CMK (cell line): ENCODE measurements at regions not wholly inside any gene's neighbourhood (a gene's known extent, or its start where the extent isn't known, plus 50 kb on each side); places are given as distances from the start of the nearest gene placed in this dataset.

Experiments
- DNase-seq: peaks from one replicate; pipeline ENCODE4 v3.0.0-alpha.2; 2010; ENCODE audit warnings: low read depth

GRCh38 chr6:82013561-82014530 lies 233.7 kb downstream of the IBTK start:
- DNase-seq, result no peak

GRCh38 chr6:82006027-82006738 lies 241.4 kb downstream of the IBTK start:
- no peak for DNase-seq

- DNase-seq, result no peak
Measured at GRCh38 chr6:82000551-82000950, 247.0 kb downstream of the IBTK start.

GRCh38 chr6:81999826-82000225 lies 247.3 kb upstream of the TENT5A start:
- no peak for DNase-seq

- no peak for DNase-seq
Measured at GRCh38 chr6:81999270-81999669, 246.8 kb upstream of the TENT5A start.

- DNase-seq, result no peak
Measured at GRCh38 chr6:81998432-81998831, 246.0 kb upstream of the TENT5A start.

- DNase-seq, result no peak
Measured at GRCh38 chr6:81997090-81997926, 244.8 kb upstream of the TENT5A start.

GRCh38 chr6:81996414-81996813 lies 243.9 kb upstream of the TENT5A start:
- no peak for DNase-seq

- DNase-seq, result no peak
Measured at GRCh38 chr6:81995548-81996289, 243.2 kb upstream of the TENT5A start.

GRCh38 chr6:81988871-81989270 lies 236.4 kb upstream of the TENT5A start:
- DNase-seq, result no peak

GRCh38 chr6:81988446-81988845 lies 236.0 kb upstream of the TENT5A start:
- DNase-seq, result no peak

GRCh38 chr6:81987293-81987692 lies 234.8 kb upstream of the TENT5A start:
- no peak for DNase-seq

- DNase-seq, result no peak
Measured at GRCh38 chr6:81985191-81985590, 232.7 kb upstream of the TENT5A start.

- no peak for DNase-seq
Measured at GRCh38 chr6:81984599-81984998, 232.1 kb upstream of the TENT5A start.

GRCh38 chr6:81981812-81982211 lies 229.3 kb upstream of the TENT5A start:
- no peak for DNase-seq

GRCh38 chr6:81979767-81980166 lies 227.3 kb upstream of the TENT5A start:
- no peak for DNase-seq

- no peak for DNase-seq
Measured at GRCh38 chr6:81979329-81979728, 226.8 kb upstream of the TENT5A start.

GRCh38 chr6:81978230-81978629 lies 225.7 kb upstream of the TENT5A start:
- no peak for DNase-seq

GRCh38 chr6:81977486-81977885 lies 225.0 kb upstream of the TENT5A start:
- no peak for DNase-seq

- DNase-seq, result no peak
Measured at GRCh38 chr6:81969814-81970213, 217.3 kb upstream of the TENT5A start.

- no peak for DNase-seq
Measured at GRCh38 chr6:81969011-81969410, 216.5 kb upstream of the TENT5A start.

GRCh38 chr6:81966968-81967367 lies 214.5 kb upstream of the TENT5A start:
- no peak for DNase-seq
